ENCODE measurements at regions not wholly inside any gene's neighbourhood (a gene's known extent, or its start where the extent isn't known, plus 50 kb on each side); places are given as distances from the start of the nearest gene placed in this dataset.
"Not testable (repeated sequence)": the region's sequence is repeated elsewhere in the genome, so short reads cannot be mapped to it uniquely, and the experiment has no call there.

DNA sequence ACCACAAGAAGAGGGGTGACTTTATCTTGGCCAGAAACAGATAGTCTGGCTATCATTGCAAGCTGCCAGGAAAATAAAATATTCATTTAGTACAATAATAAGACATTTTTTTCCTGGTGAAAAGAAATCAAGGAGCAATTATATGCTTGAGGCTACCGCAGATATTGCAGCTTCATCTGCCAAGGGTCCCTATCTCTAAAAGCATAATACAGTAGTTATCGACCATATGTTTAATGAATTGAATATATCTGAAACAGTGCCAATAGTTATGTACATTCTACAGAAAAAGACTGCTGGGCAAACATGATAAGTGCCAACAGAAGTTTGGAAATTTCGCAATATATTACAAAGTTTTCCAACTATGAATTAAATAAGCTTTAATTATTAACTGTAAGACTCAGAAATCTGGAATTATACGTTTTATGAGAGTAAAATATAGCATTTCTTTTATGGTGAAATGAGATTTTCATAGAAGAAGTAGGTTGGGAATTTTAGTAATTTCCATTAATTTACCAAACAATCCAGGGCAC lies 561.1 kb upstream of the ZP4 start:
- TF ChIP-seq, protein P1, sequence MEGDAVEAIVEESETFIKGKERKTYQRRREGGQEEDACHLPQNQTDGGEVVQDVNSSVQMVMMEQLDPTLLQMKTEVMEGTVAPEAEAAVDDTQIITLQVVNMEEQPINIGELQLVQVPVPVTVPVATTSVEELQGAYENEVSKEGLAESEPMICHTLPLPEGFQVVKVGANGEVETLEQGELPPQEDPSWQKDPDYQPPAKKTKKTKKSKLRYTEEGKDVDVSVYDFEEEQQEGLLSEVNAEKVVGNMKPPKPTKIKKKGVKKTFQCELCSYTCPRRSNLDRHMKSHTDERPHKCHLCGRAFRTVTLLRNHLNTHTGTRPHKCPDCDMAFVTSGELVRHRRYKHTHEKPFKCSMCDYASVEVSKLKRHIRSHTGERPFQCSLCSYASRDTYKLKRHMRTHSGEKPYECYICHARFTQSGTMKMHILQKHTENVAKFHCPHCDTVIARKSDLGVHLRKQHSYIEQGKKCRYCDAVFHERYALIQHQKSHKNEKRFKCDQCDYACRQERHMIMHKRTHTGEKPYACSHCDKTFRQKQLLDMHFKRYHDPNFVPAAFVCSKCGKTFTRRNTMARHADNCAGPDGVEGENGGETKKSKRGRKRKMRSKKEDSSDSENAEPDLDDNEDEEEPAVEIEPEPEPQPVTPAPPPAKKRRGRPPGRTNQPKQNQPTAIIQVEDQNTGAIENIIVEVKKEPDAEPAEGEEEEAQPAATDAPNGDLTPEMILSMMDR (IDR thresholded peaks at IDR 0.05; ENCODE audit: control extremely low read depth, extremely low read depth, low read depth, missing control alignments): no peak
- ChIA-PET POLR2A (no interaction called here), CTCF (no interaction called here)
- no peak for DNase-seq (ENCODE audit: extremely low spot score)

DNA sequence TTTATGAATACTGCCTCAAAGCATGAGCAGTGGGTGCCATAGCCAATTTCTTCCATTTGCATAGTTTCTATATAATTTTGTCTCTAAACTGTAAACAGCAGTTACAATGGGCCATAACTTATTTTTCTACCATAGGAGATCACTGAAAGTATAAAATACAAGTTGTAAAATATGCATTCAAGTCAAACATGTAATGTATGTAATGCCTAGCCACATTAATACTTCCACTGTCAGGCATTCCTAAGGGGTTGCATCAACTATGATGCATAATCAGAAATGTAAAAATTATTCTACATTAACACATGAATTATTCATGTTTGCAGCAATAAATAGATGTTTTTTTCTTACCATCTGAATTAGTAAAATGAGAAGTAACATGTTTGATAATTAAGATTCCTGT lies 560.3 kb upstream of the ZP4 start:
- TF ChIP-seq, protein P1 (IDR thresholded peaks at IDR 0.05; ENCODE audit: control extremely low read depth, extremely low read depth, low read depth, missing control alignments): no peak
- no peak for DNase-seq (ENCODE audit: extremely low spot score)
- ChIA-PET POLR2A (no interaction called here), CTCF (no interaction called here)

DNA sequence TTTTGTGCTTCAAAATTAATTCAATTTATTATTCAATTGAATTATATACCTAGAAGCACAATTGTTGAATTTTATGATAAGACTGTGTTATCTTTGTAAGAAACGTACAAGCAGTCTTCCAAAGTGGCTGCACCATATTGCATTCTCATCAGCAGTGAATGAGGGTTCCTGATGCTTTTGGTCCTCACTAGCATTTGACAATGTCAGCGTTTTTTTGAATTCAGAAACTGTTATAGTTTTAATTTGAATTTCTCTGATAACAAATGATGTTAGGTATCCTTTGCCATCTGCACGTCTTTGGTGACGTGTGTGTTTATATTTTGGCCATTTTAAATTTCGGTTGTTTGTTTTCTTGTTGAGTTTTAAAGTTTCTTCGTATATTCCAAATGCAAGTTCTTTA lies 553.0 kb upstream of the ZP4 start:
- POLR2A ChIA-PET: no interaction called here
- DNase-seq (ENCODE audit: extremely low spot score): no peak
- CTCF ChIA-PET: no interaction called here
- TF ChIP-seq, protein P1 (IDR thresholded peaks at IDR 0.05; ENCODE audit: control extremely low read depth, extremely low read depth, low read depth, missing control alignments): no peak

DNA sequence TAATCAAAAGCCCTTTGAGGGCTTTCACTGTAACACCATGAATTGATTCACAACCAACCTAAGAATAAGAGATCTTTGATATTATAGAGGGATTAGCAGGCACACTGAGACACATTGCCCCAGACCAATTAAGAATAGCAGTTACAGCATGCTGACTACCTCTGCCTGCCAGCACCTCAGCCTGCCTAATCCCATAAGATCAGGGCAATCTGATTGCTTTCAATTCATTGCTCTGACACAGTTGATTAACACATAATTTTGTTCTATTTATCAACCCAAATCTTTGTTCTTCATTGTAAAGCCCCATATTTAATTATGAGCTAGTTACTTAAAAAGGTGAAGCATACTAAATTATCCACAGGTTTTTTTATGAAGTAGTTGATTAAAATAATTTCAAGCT lies 548.8 kb upstream of the ZP4 start:
- CTCF ChIA-PET: no interaction called here
- DNase-seq (ENCODE audit: extremely low spot score): no peak
- TF ChIP-seq, protein P1 (IDR thresholded peaks at IDR 0.05; ENCODE audit: control extremely low read depth, extremely low read depth, low read depth, missing control alignments): no peak
- POLR2A ChIA-PET: no interaction called here

DNA sequence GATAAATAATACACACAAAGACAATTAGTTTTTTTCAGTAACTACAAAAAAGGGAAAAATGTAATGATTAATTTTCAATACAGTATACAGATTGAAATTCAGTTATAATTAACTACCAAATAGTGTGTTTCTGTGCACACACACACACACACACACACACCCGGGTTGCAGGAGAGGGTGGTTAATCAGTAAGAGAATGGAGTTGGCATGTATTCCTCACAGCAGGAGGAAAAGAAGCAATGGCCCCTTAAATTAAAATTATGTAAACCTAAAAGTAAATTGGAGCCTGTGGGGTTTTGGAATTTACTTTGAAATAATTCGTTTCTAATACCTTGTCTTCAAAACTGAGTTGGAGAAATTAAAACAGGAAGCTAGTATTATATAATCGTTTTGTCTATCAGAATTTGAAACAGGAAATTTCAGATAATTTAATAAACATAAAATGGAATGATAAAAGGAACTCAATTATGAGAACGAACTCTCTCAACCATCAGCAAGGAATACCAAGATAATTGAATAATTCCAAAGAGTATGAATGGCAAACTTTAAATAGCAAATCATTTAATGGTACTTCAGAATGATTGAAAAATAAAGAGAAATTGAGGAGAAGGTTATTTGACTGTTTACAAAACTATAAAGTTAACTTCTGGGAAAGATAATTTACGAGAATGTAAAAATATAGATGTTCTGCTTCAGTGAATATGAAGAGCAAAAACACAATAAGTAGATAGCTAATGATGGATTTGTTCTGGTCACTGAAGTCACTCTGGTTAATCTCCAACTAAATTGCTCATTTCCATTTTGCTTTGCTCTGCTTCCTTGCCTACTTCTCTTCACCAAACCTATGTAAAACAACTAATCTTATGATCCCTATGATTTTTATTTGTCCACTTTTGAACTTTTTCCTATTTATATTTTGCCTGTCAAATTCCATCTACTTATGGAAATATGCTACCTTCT lies 547.9 kb upstream of the ZP4 start:
- ChIA-PET POLR2A (no interaction called here), CTCF (no interaction called here)
- DNase-seq (ENCODE audit: extremely low spot score): no peak
- TF ChIP-seq, protein P1 (IDR thresholded peaks at IDR 0.05; ENCODE audit: control extremely low read depth, extremely low read depth, low read depth, missing control alignments): no peak

DNA sequence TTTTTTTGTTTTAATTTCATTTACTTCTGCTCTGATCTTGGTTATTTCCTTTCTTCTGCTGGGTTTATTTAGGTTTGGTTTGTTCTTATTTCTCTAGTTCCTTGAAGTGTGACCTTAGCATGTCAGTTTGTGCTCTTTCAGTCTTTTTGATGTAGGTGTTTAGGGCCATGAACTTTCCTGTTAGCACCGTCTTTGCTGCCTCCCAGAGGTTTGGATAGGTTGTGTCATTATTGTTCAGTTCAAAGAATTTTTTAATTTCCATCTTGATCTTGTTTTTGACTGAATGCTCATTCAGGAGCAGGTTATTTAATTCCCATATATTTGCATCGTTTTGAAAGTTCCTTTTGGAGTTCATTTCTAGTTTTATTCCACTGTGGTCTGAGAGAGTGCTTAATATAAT lies 539.0 kb upstream of the ZP4 start:
- DNase-seq (ENCODE audit: extremely low spot score); POLR2A ChIA-PET; CTCF ChIA-PET: not testable (repeated sequence)

DNA sequence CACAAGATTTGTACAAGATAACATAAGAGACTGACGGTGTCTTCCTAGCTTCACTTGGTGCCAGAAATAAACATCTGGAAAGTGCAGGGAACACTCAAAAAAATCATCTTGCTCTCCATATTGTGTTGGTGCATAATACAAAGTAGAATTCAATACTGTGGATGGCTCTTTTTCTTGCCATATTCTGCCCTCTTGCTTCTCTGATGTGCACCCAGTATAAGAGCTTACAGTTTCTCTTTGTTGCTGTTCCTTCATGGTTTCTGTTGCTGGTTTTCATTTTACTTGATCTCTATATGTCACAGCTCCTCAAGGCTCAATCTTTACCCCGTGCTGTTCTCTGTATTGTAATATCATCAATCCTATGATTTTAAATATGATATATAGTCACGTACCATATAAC lies 528.5 kb upstream of the ZP4 start:
- DNase-seq (ENCODE audit: extremely low spot score): no peak
- TF ChIP-seq, protein P1 (IDR thresholded peaks at IDR 0.05; ENCODE audit: control extremely low read depth, extremely low read depth, low read depth, missing control alignments): no peak
- ChIA-PET CTCF (no interaction called here), POLR2A (no interaction called here)
